ENCODE measurements at regions not wholly inside any gene's neighbourhood (a gene's known extent, or its start where the extent isn't known, plus 50 kb on each side); places are given as distances from the start of the nearest gene placed in this dataset.
"Not testable (repeated sequence)": the region's sequence is repeated elsewhere in the genome, so short reads cannot be mapped to it uniquely, and the experiment has no call there.

DNA sequence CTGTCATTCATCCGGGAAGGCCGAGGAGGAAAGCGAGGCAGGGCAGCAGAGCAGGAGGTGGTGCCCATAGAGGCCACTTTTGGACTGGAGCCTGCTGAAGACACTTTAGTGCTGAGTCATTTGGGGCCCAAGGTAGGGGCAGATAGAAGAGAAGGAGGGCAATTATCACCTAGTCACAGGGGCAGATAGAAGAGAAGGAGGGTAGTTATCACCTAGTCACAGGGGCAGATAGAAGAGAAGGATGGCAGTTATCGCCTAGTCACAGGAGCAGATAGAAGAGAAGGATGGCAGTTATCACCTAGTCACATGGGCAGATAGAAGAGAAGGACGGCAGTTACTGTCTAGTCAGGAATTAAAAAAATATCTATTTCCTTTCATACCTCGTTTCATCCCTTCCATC is 1372.6 kb downstream of the FOXD4L5 start:
- 67% methylated on average over 6 of the region's 6 CpGs for WGBS
- H3K27me3 ChIP-seq; H3K36me3 ChIP-seq; H3K27ac ChIP-seq (replicated peaks in 1 of 4); H3K9me3 ChIP-seq; DNase-seq (ENCODE audit: extremely low spot score); intact Hi-C loops (cut with DNase I); H3K4me1 ChIP-seq; H3K4me3 ChIP-seq: not testable (repeated sequence)

DNA sequence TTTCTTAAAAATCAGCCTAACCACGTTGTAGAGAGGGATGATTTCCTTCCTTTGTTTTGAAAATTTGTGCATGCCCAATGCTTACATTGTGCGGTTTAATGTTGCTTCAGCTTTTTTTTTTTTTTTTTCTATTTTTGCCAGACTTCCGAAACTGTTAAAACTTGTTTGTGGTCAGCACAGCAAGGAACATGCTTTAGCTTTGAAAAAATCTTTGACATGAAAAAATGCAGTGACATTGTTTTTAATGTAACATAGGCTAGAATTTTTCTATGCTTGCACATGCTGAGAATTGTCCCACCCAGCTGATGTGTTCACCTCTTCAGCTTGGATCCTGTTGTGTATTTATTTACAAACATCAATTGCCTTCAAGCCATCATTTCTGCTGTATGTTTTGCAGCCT is 1375.9 kb downstream of the FOXD4L5 start:
- H3K27me3 ChIP-seq; H3K36me3 ChIP-seq; H3K4me1 ChIP-seq; intact Hi-C loops (cut with DNase I); H3K9me3 ChIP-seq; H3K27ac ChIP-seq (replicated peaks in 1 of 4); H3K4me3 ChIP-seq; DNase-seq (ENCODE audit: extremely low spot score): not testable (repeated sequence)
- 62% methylated on average over 3 of the region's 3 CpGs for whole genome bisulfite sequencing

DNA sequence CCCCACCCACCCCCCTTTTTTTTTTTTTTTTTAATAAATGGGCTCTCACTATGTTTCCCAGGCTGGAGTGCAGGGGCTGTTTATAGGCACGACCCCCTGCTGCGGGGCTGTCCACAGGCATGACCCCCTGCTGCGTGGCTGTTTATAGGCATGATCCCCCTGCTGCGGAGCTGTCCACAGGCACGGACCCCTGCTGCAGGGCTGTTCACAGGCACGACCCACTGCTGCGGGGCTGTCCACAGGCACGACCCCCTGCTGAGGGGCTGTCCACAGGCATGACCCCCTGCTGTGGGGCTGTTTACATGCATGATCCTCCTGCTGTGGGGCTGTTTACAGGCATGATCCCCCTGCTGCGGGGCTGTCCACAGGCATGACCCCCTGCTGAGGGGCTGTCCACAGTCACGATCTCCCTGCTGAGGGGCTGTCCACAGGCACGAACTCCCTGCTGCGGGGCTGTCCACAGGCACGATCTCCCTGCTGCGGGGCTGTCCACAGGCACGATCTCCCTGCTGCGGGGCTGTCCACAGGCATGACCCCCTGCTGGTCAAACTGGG is 1385.3 kb downstream of the FOXD4L5 start:
- H3K27me3 ChIP-seq; H3K27ac ChIP-seq (replicated peaks in 1 of 4); H3K36me3 ChIP-seq; DNase-seq (ENCODE audit: extremely low spot score); H3K4me3 ChIP-seq; intact Hi-C loops (cut with DNase I); H3K9me3 ChIP-seq; H3K4me1 ChIP-seq: not testable (repeated sequence)
- 82% methylated on average over 9 of the region's 16 CpGs for WGBS

DNA sequence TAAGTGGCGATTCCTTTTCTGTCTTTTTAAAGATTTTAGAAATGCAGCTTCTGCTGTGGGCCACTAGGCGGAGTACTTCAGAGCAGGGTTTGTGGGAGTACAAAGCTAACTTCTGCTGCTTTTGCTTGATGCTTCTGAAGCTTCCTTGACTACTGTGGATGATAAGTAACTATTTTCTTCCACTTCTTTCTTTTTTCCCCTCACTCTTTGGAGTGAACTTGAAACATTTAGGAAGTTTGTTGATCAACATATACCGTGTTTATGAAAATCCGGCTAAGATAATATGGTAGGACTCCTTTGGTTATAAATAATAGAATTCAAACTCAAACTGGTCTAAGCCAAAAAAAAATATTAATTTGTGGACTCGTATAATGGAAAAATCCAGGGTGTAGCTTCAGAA is 1403.6 kb downstream of the FOXD4L5 start:
- H3K9me3 ChIP-seq; H3K36me3 ChIP-seq; H3K27me3 ChIP-seq; H3K4me1 ChIP-seq; H3K27ac ChIP-seq (replicated peaks in 1 of 4); DNase-seq (ENCODE audit: extremely low spot score); intact Hi-C loops (cut with DNase I); H3K4me3 ChIP-seq: not testable (repeated sequence)
- 57% methylated on average over 5 of the region's 5 CpGs for WGBS

DNA sequence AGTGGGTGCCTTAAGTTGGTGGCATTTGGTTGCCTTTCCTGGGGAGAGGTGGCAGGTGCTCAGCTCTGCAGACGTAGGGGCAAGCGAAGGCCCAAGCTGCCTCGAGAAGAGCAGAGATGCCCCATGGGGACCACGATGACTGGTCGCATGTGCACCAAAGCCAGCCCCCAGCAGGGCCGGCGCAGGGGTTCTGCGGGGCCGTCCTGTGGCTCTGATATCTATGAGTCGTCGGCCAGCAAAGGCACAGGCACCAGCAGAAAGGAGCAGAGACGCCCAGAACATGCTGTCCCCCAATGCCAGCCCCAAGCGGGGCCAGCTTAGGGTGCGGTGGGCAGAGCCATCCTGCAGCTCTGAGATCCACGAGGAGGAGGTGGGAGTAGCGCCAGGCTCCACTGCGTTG is 1408.6 kb downstream of the FOXD4L5 start:
- H3K4me3 ChIP-seq; H3K27me3 ChIP-seq; H3K36me3 ChIP-seq; H3K27ac ChIP-seq (replicated peaks in 1 of 4); intact Hi-C loops (cut with DNase I); H3K4me1 ChIP-seq; H3K9me3 ChIP-seq; DNase-seq (ENCODE audit: extremely low spot score): not testable (repeated sequence)
- 86% methylated on average over 13 of the region's 17 CpGs for WGBS

DNA sequence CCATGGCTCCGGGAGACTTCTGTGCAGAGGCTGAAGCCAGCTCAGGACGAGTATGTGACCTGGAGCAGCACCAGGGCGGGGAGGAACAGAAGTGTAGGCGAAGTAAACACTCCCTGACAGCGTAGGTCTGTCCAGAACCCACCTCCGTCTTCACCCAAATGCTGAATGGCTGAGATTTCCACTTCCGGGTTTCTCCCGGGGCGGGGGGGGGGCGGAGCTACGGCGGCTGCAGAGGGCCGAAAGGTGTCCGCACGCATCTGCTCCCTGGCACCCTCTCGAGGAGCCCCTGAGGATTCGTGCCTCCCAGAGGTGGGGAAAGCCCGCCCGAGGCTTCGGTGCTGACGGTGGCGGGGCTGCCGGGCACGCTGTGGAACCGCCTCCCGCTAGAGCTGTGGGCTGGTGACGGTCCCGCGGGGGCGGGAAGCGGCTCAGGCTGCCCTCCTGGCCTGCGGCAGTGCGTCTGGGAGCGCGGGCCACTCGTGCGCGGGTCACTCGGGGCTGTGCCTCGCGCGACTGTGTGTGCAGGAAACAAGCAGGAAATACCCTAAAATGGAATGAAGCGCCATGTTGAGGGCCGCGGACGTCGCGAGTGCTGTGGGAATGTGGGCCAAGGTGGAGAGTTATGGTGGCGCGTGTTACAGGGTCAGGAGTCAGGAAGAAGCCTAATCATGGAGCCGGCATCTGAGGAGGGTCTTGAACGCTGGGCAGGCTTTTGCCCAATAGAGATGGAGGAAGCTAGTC is 1425.4 kb downstream of the FOXD4L5 start:
- Histone ChIP-seq H3K4me1 (no peaks in the 10 kb centered on the region), H3K9me3 (peaks cover 0 to 11% (median 0%) of the 10 kb centered on the region in 4 donors), H3K27me3 (no peaks in the 10 kb centered on the region), H3K36me3 (no peaks in the 10 kb centered on the region), H3K27ac (replicated peaks in 1 of 4) (peak overlapping the region in 2 of 4 donors; percentile 15 to 72), H3K4me3 (peak overlapping the region; percentile 25 to 52 (median 38))
- peak; percentile 92 for DNase-seq (ENCODE audit: extremely low spot score)
- intact Hi-C loops (cut with DNase I), result no loop called here
- WGBS, result 39% methylated on average over 34 of the region's 52 CpGs
- TF ChIP-seq POLR2AphosphoS5 (IDR thresholded peaks at IDR 0.05), result no peak
- no peak for TF ChIP-seq POLR2A (IDR thresholded peaks at IDR 0.05; ENCODE audit: low read depth)
- TF ChIP-seq, protein P1, sequence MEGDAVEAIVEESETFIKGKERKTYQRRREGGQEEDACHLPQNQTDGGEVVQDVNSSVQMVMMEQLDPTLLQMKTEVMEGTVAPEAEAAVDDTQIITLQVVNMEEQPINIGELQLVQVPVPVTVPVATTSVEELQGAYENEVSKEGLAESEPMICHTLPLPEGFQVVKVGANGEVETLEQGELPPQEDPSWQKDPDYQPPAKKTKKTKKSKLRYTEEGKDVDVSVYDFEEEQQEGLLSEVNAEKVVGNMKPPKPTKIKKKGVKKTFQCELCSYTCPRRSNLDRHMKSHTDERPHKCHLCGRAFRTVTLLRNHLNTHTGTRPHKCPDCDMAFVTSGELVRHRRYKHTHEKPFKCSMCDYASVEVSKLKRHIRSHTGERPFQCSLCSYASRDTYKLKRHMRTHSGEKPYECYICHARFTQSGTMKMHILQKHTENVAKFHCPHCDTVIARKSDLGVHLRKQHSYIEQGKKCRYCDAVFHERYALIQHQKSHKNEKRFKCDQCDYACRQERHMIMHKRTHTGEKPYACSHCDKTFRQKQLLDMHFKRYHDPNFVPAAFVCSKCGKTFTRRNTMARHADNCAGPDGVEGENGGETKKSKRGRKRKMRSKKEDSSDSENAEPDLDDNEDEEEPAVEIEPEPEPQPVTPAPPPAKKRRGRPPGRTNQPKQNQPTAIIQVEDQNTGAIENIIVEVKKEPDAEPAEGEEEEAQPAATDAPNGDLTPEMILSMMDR (IDR thresholded peaks at IDR 0.05), result no peak
- TF ChIP-seq EP300 (IDR thresholded peaks at IDR 0.05), result no peak

DNA sequence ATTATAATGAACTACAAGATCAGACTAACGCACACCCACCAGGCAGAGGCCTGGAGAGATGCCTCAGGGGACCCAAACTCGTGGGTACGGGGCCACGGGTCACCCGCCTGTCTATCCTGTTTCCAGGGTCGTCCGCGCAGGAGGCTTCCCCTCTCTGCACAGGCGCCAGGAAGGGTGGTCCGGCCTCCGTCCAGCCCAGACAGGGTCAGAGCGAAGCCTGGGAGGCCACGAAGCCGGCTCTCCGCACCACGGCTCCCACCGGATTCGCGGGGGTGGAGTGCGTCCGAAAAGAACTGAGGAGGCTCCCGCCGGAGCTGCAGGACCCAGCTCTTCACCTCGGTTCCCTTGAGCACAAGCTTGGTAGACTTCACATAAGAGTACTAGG is 1425.9 kb downstream of the FOXD4L5 start:
- H3K27me3 ChIP-seq; DNase-seq (ENCODE audit: extremely low spot score); H3K4me1 ChIP-seq; H3K36me3 ChIP-seq; intact Hi-C loops (cut with DNase I): not testable (repeated sequence)
- Histone ChIP-seq H3K4me3 (peak overlapping the region; percentile 25 to 52 (median 38)), H3K9me3 (peaks cover 0 to 11% (median 0%) of the 10 kb centered on the region in 4 donors), H3K27ac (replicated peaks in 1 of 4) (peak overlapping the region in 2 of 4 donors; percentile 15 to 72)
- 39% methylated on average over 8 of the region's 24 CpGs for WGBS

DNA sequence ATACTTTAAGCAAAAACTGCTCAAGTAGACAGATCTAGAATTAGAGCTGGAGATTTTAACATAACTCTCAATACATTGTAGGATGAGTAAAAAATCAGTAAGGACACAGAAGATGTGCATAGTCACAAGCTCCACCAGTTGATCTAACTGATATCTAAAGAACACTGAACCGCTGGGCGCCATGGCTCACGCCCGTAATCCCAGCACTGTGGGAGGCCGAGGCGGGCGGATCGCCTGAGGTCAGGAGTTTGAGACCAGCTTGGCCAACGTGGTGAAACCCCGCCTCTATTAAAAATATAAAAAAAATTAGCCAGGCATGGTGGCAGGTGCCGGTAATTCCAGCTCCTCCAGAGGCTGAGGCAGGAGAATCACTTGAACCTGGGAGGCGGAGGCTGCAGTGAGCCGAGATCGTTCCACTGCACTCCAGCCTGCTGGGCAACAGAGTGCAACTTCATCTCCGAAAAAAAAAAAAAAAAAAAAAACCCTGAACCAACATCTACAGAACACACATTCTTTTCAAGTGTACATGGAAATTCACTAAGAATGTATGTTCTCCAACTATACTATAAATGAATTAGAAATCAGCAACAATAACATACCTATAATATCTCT is 1431.8 kb downstream of the FOXD4L5 start:
- intact Hi-C loops (cut with DNase I); DNase-seq (ENCODE audit: extremely low spot score); H3K27ac ChIP-seq (replicated peaks in 1 of 4); H3K36me3 ChIP-seq; H3K4me3 ChIP-seq; H3K9me3 ChIP-seq; H3K4me1 ChIP-seq; H3K27me3 ChIP-seq: not testable (repeated sequence)
- 89% methylated on average over 15 of the region's 15 CpGs for WGBS

DNA sequence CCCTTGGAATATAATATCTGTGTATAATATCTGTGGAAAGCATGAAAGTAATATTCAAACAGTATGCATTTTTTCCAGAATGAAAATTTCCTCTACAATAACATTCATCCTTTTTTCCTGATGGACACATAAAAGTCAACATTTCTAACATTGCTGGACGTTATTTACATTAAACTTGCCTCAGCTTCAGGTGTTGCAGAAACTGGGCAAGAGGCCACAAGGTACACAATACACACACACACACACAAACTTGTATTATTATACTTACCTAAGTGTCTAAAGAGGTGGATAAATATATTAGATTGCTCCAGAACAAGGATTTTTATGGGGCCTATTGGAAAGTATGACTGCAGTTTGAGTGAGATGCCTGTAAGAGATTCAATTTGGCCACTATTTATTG is 1460.2 kb downstream of the FOXD4L5 start:
- DNase-seq (ENCODE audit: extremely low spot score); H3K9me3 ChIP-seq: not testable (repeated sequence)

DNA sequence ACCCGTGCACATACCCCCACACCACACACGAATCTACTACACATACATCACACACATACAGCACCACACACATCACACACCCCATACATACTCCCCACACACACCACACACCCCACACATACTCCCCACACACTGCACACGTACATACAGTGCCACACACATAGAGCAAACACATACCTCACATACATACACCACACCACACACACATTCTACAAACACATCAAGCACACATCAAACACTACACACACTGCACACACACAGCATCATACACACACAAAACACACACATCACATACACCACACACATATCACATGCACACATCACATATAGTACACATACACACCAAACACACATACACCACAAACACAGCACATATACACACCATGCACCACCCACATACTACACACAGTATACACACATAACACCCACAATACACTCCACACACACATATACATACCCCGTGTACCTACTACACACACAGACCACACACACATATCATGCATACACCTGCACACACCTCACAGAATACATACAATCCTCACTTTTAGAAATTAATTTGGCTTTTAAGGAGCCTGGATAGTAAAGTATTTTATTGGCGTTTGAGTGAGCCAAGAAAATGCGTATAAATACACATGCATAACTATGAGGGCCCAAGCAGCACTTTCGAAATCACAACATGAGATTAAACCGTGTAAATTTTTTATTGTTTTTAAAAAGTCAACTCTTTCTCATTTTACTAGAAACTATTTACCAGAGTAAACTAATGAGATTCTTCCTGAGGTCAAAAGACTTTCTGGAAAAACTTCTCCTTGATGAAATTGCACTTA is 1461.4 kb downstream of the FOXD4L5 start:
- H3K4me3 ChIP-seq; H3K4me1 ChIP-seq; H3K27ac ChIP-seq (replicated peaks in 1 of 4); H3K27me3 ChIP-seq; H3K9me3 ChIP-seq; H3K36me3 ChIP-seq; intact Hi-C loops (cut with DNase I): not testable (repeated sequence)
- WGBS, result 55% methylated on average over 8 of the region's 8 CpGs
- peak; percentile 96 for DNase-seq (ENCODE audit: extremely low spot score)

More for the DNA sequence above, 1460.2 kb downstream of the FOXD4L5 start:
- H3K4me3 ChIP-seq; H3K27ac ChIP-seq (replicated peaks in 1 of 4); H3K4me1 ChIP-seq; H3K36me3 ChIP-seq; intact Hi-C loops (cut with DNase I); H3K27me3 ChIP-seq: not testable (repeated sequence)
- 23% methylated on average over 1 of the region's 1 CpG for WGBS

Measured in esophagus muscularis mucosa (tissue), 4 donors.